GM23338 (cell line): ENCODE measurements at regions not wholly inside any gene's neighbourhood (a gene's known extent, or its start where the extent isn't known, plus 50 kb on each side); places are given as distances from the start of the nearest gene placed in this dataset.

Experiments used
- ATAC-seq: fragments of 200-7000 bp; cut with Tn5 transposase; 3 replicates; pipeline ENCODE4 v1.9.1; 2020
- DNase-seq: peaks from one replicate; pipeline ENCODE4 v3.0.0-alpha.2; 2015; ENCODE audit warnings: low spot score
- H2AFZ ChIP-seq: fragments of 200-600 bp; sonication (generic); 2 replicates; pipeline ENCODE4 v1.8.0; 2016; ENCODE audit warnings: antibody characterized with exemption, mild to moderate bottlenecking, moderate library complexity
- H3F3A ChIP-seq: fragments of 200-600 bp; sonication (generic); replicated peaks from 2 replicates; pipeline ENCODE4 v1.8.0; 2017; ENCODE audit warnings: antibody characterized with exemption, mixed run types, low read depth
- H3K27ac ChIP-seq: fragments of 200-600 bp; sonication (generic); 2 replicates; pipeline ENCODE4 v1.6.1; 2016; ENCODE audit warnings: low read depth
- H3K27me3 ChIP-seq: fragments of 200-600 bp; sonication (generic); 2 replicates; pipeline ENCODE4 v1.8.0; 2016; ENCODE audit warnings: mild to moderate bottlenecking, mixed run types, moderate library complexity; ENCODE audit not compliant: insufficient read depth
- H3K36me3 ChIP-seq: fragments of 200-600 bp; sonication (generic); 2 replicates; pipeline ENCODE4 v1.8.0; 2016; ENCODE audit warnings: mild to moderate bottlenecking; ENCODE audit not compliant: insufficient read depth
- H3K4me1 ChIP-seq: fragments of 200-600 bp; sonication (generic); 2 replicates; pipeline ENCODE4 v1.8.0; 2016; ENCODE audit warnings: mild to moderate bottlenecking, moderate library complexity; ENCODE audit not compliant: insufficient read depth
- H3K4me2 ChIP-seq: fragments of 200-600 bp; sonication (generic); 2 replicates; pipeline ENCODE4 v1.7.1; 2017; ENCODE audit warnings: mixed run types
- H3K4me3 ChIP-seq: fragments of 200-600 bp; sonication (generic); 2 replicates; pipeline ENCODE4 v1.6.1; 2016; ENCODE audit warnings: mixed run types
- H3K79me2 ChIP-seq: fragments of 200-600 bp; sonication (generic); replicated peaks from 2 replicates; pipeline ENCODE4 v1.8.0; 2017; ENCODE audit warnings: mild to moderate bottlenecking; ENCODE audit not compliant: insufficient read depth
- H3K9me2 ChIP-seq: fragments of 200-600 bp; sonication (generic); 2 replicates; pipeline ENCODE4 v1.8.0; 2017; ENCODE audit not compliant: insufficient read depth
- H4K20me1 ChIP-seq: fragments of 200-600 bp; sonication (generic); replicated peaks from 2 replicates; pipeline ENCODE4 v1.8.0; 2017; ENCODE audit warnings: mild to moderate bottlenecking; ENCODE audit not compliant: insufficient read depth
- H3K27ac Mint-ChIP-seq: 2 replicates; pipeline ENCODE4 v1.8.0; 2020; ENCODE audit warnings: inconsistent platforms, mild to moderate bottlenecking, moderate library complexity, mixed read lengths
- H3K27me3 Mint-ChIP-seq: 3 replicates; pipeline ENCODE4 v1.8.0; 2022; ENCODE audit warnings: low read depth, mild to moderate bottlenecking, moderate library complexity, mixed read lengths, inconsistent platforms; ENCODE audit not compliant: insufficient read depth, poor library complexity
- H3K36me3 Mint-ChIP-seq: 3 replicates; pipeline ENCODE4 v1.8.0; 2021; ENCODE audit warnings: low read depth, mild to moderate bottlenecking, inconsistent platforms, moderate library complexity, mixed read lengths
- H3K4me1 Mint-ChIP-seq: 3 replicates; pipeline ENCODE4 v1.8.0; 2020; ENCODE audit warnings: mild to moderate bottlenecking, inconsistent platforms, mixed read lengths
- H3K4me3 Mint-ChIP-seq: 3 replicates; pipeline ENCODE4 v1.8.0; 2021; ENCODE audit warnings: moderate library complexity, mild to moderate bottlenecking, inconsistent platforms, mixed read lengths
- H3K9me3 Mint-ChIP-seq: 3 replicates; pipeline ENCODE4 v1.8.0; 2020; ENCODE audit warnings: moderate library complexity, mild to moderate bottlenecking, inconsistent platforms, mixed read lengths
- CREB1 ChIP-seq: fragments of 250-450 bp; sonication (Bioruptor Pico); IDR thresholded peaks from 2 replicates; pipeline ENCODE4 v1.5.0; 2020; ENCODE audit warnings: low read depth, mild to moderate bottlenecking, moderate library complexity
- CTCF ChIP-seq, 2 experiments: fragments of 200-600 bp in 1 of 2; sonication (generic) in 1 of 2; conservative IDR thresholded peaks; 2 replicates each; pipeline versions ENCODE4 v1.5.1 to v1.6.1; 2016 to 2017; ENCODE audit warnings: antibody characterized with exemption in 2 of 2, low read depth in 2 of 2, mild to moderate bottlenecking in 2 of 2, moderate library complexity in 1 of 2
- ETS1 ChIP-seq: IDR thresholded peaks from 2 replicates; pipeline ENCODE4 v1.6.1; 2016; ENCODE audit warnings: antibody characterized with exemption
- EZH2 ChIP-seq: fragments of 200-600 bp; sonication (generic); IDR thresholded peaks from one replicate; pipeline ENCODE4 v1.8.0; 2017; ENCODE audit warnings: antibody characterized with exemption, mild to moderate bottlenecking, low read depth; ENCODE audit not compliant: unreplicated experiment
- JUNB ChIP-seq: IDR thresholded peaks from one replicate; pipeline ENCODE4 v1.6.1; 2016; ENCODE audit warnings: antibody characterized with exemption; ENCODE audit not compliant: unreplicated experiment
- NANOG ChIP-seq: IDR thresholded peaks from 2 replicates; pipeline ENCODE4 v1.6.1; 2016; ENCODE audit warnings: antibody characterized with exemption, borderline replicate concordance
- REST ChIP-seq: IDR thresholded peaks from one replicate; pipeline ENCODE4 v1.6.1; 2018; ENCODE audit warnings: antibody characterized with exemption; ENCODE audit not compliant: unreplicated experiment
- STAT1 ChIP-seq: IDR thresholded peaks from one replicate; pipeline ENCODE4 v1.6.1; 2016; ENCODE audit warnings: antibody characterized with exemption; ENCODE audit not compliant: unreplicated experiment
- ZNF462 ChIP-seq: fragments of 250-450 bp; sonication (Bioruptor Pico); IDR thresholded peaks from 2 replicates; pipeline ENCODE4 v1.5.0; 2020; ENCODE audit warnings: mild to moderate bottlenecking, moderate library complexity

GRCh38 chr2:129661935-129662334, 317.5 kb upstream of the RAB6C start:
- ATAC-seq (no peak), DNase-seq (no peak)
- Histone ChIP-seq H3K4me1 (no peaks in the 10 kb centered on the region), H3K4me2 (no peak overlapping the region), H3K4me3 (no peak overlapping the region), H2AFZ (no peak overlapping the region), H3K27me3 (no peaks in the 10 kb centered on the region), H3K36me3 (no peaks in the 10 kb centered on the region), H3K79me2 (no peaks in the 10 kb centered on the region), H4K20me1 (no peaks in the 10 kb centered on the region), H3K27ac (no peak overlapping the region), H3K9me2 (no peaks in the 10 kb centered on the region), H3F3A (no peaks in the 10 kb centered on the region)
- Mint-ChIP-seq H3K9me3 (peaks cover 9% of the 10 kb centered on the region; the same call in 2 of the 3 replicates), H3K4me1 (no peaks in the 10 kb centered on the region), H3K27me3 (peaks cover 2% of the 10 kb centered on the region), H3K27ac (no peak overlapping the region), H3K36me3 (no peaks in the 10 kb centered on the region; the same call in 2 of the 3 replicates), H3K4me3 (no peak overlapping the region)
- TF ChIP-seq STAT1: no peak
- no peak for TF ChIP-seq NANOG
- TF ChIP-seq CTCF (conservative IDR thresholded peaks at IDR 0.05; ENCODE audit: low read depth in 2 of 2): no peak; a peak in 1 of 4 replicates
- TF ChIP-seq CREB1 (CRISPR knock-in tag): no peak
- TF ChIP-seq REST: no peak
- TF ChIP-seq JUNB: no peak
- no peak for TF ChIP-seq ZNF462 (CRISPR knock-in tag)
- TF ChIP-seq ETS1: no peak
- TF ChIP-seq EZH2: no peak
